Hepatocyte (in vitro differentiated cells): ENCODE measurements at regions not wholly inside any gene's neighbourhood (a gene's known extent, or its start where the extent isn't known, plus 50 kb on each side); places are given as distances from the start of the nearest gene placed in this dataset.

ENCODE experiments used
- EZH2phosphoT487 ChIP-seq: fragments of 200-600 bp; sonication (generic); IDR thresholded peaks from one replicate; pipeline ENCODE4 v1.6.1; 2018; ENCODE audit warnings: antibody characterized with exemption, mild to moderate bottlenecking, low read depth, moderate library complexity; ENCODE audit not compliant: unreplicated experiment, severe bottlenecking
- TF ChIP-seq, protein P1 (sequence below): fragments of 200-600 bp; sonication (generic); IDR thresholded peaks from 2 replicates; pipeline ENCODE4 v1.5.1; 2016; ENCODE audit warnings: antibody characterized with exemption, mild to moderate bottlenecking; ENCODE audit not compliant: poor library complexity

DNA sequence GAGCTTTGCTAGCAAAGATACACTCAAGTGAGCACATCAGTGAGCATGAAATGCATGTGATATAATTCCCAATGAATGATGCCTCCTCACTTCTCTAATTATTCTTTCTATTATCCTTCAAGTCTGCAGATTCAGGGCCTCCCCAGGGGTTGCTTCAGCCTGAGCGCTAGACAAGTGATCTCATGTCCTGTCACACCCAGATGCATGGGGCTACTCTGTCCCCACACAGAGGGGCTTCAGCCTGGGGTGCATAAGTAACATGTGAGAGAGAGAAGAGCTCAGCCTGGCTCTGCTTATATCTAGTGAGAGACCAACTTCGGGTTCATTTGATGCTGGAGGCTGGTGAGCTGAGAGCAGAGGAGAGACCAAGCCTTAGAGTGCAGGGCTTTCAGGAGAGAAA, 85.2 kb downstream of the VPREB1 start:
- TF ChIP-seq, protein P1, sequence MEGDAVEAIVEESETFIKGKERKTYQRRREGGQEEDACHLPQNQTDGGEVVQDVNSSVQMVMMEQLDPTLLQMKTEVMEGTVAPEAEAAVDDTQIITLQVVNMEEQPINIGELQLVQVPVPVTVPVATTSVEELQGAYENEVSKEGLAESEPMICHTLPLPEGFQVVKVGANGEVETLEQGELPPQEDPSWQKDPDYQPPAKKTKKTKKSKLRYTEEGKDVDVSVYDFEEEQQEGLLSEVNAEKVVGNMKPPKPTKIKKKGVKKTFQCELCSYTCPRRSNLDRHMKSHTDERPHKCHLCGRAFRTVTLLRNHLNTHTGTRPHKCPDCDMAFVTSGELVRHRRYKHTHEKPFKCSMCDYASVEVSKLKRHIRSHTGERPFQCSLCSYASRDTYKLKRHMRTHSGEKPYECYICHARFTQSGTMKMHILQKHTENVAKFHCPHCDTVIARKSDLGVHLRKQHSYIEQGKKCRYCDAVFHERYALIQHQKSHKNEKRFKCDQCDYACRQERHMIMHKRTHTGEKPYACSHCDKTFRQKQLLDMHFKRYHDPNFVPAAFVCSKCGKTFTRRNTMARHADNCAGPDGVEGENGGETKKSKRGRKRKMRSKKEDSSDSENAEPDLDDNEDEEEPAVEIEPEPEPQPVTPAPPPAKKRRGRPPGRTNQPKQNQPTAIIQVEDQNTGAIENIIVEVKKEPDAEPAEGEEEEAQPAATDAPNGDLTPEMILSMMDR: no peak
- no peak for TF ChIP-seq EZH2phosphoT487
